MM.1S (cell line): ENCODE measurements at regions not wholly inside any gene's neighbourhood (a gene's known extent, or its start where the extent isn't known, plus 50 kb on each side); places are given as distances from the start of the nearest gene placed in this dataset.

Source experiments
- DNase-seq: peaks from one replicate; pipeline ENCODE4 v3.0.0-alpha.2; 2015
- H2AFZ ChIP-seq: fragments of 300-600 bp; sonication (generic); 2 replicates; pipeline ENCODE4 v1.6.0; 2016; ENCODE audit warnings: antibody characterized with exemption, low read length
- H3F3A ChIP-seq: fragments of 300-600 bp; sonication (generic); 2 replicates; pipeline ENCODE4 v1.6.1; 2016; ENCODE audit warnings: mild to moderate bottlenecking, antibody characterized with exemption, low read length, moderate library complexity, mixed read lengths; ENCODE audit not compliant: insufficient read depth
- H3K27ac ChIP-seq: fragments of 300-600 bp; sonication (generic); 2 replicates; pipeline ENCODE4 v1.5.1; 2016; ENCODE audit warnings: mild to moderate bottlenecking, low read length
- H3K27me3 ChIP-seq: fragments of 300-600 bp; sonication (generic); replicated peaks from 2 replicates; pipeline ENCODE4 v1.6.0; 2016; ENCODE audit warnings: low read length; ENCODE audit not compliant: insufficient read depth
- H3K36me3 ChIP-seq: fragments of 300-600 bp; sonication (generic); replicated peaks from 2 replicates; pipeline ENCODE4 v1.6.1; 2016; ENCODE audit warnings: mild to moderate bottlenecking, low read length, mixed read lengths; ENCODE audit not compliant: insufficient read depth
- H3K4me1 ChIP-seq: fragments of 300-600 bp; sonication (generic); 2 replicates; pipeline ENCODE4 v1.6.1; 2016; ENCODE audit warnings: low read length, mixed read lengths
- H3K4me2 ChIP-seq: fragments of 300-600 bp; sonication (generic); 2 replicates; pipeline ENCODE4 v1.6.0; 2016; ENCODE audit warnings: low read depth, low read length
- H3K4me3 ChIP-seq: fragments of 300-600 bp; sonication (generic); 2 replicates; pipeline ENCODE4 v1.5.1; 2016; ENCODE audit warnings: low read length, mixed read lengths
- H3K79me2 ChIP-seq: fragments of 300-600 bp; sonication (generic); 2 replicates; pipeline ENCODE4 v1.6.1; 2016; ENCODE audit warnings: mixed run types, low read length, mixed read lengths
- H3K9ac ChIP-seq: fragments of 300-600 bp; sonication (generic); 2 replicates; pipeline ENCODE4 v1.6.1; 2016; ENCODE audit warnings: low read length, mixed read lengths
- H3K9me2 ChIP-seq: fragments of 300-600 bp; sonication (generic); replicated peaks from 2 replicates; pipeline ENCODE4 v1.6.1; 2016; ENCODE audit warnings: mild to moderate bottlenecking, low read length, mixed read lengths; ENCODE audit not compliant: insufficient read depth
- H3K9me3 ChIP-seq: fragments of 300-600 bp; sonication (generic); replicated peaks from 2 replicates; pipeline ENCODE4 v1.6.1; 2016; ENCODE audit warnings: mild to moderate bottlenecking, low read length, mixed read lengths; ENCODE audit not compliant: insufficient read depth
- H4K20me1 ChIP-seq: fragments of 300-600 bp; sonication (generic); 2 replicates; pipeline ENCODE4 v1.6.1; 2016; ENCODE audit warnings: mild to moderate bottlenecking, low read length, moderate library complexity, mixed read lengths; ENCODE audit not compliant: insufficient read depth
- CTCF ChIP-seq: fragments of 300-600 bp; sonication (generic); IDR thresholded peaks from 2 replicates; pipeline ENCODE4 v1.5.1; 2016; ENCODE audit warnings: antibody characterized with exemption, low read length, mixed read lengths
- EZH2 ChIP-seq: fragments of 300-600 bp; sonication (generic); optimal IDR thresholded peaks from 2 replicates; pipeline ENCODE3; 2017; ENCODE audit warnings: low read depth, mild to moderate bottlenecking, antibody characterized with exemption, low read length, mixed read lengths
- EZH2phosphoT487 ChIP-seq: fragments of 300-600 bp; sonication (generic); IDR thresholded peaks from 2 replicates; pipeline ENCODE4 v1.6.1; 2018; ENCODE audit warnings: antibody characterized with exemption, low read length

- TF ChIP-seq EZH2 (no peak), EZH2phosphoT487 (no peak), CTCF (no peak)
- DNase-seq = no peak
- Histone ChIP-seq H3K4me2 (no peak overlapping the region), H4K20me1 (no peaks in the 10 kb centered on the region), H3K4me3 (no peak overlapping the region), H3K9ac (no peak overlapping the region), H3K9me3 (no peaks in the 10 kb centered on the region), H3K79me2 (no peaks in the 10 kb centered on the region), H2AFZ (no peak overlapping the region), H3K27me3 (no peaks in the 10 kb centered on the region), H3F3A (no peaks in the 10 kb centered on the region), H3K27ac (no peak overlapping the region), H3K9me2 (no peaks in the 10 kb centered on the region), H3K36me3 (no peaks in the 10 kb centered on the region), H3K4me1 (no peaks in the 10 kb centered on the region)
Measured at GRCh38 chr4:137076908-137077307, 455.4 kb downstream of the PCDH18 start.

GRCh38 chr4:137075586-137075985, 456.7 kb downstream of the PCDH18 start:
- DNase-seq = no peak
- TF ChIP-seq EZH2 (no peak), EZH2phosphoT487 (no peak), CTCF (no peak)
- no peaks in the 10 kb centered on the region for H3K4me1 ChIP-seq

GRCh38 chr4:137070614-137071013, 461.7 kb downstream of the PCDH18 start:
- H3K4me2 ChIP-seq = no peak overlapping the region
- no peaks in the 10 kb centered on the region for H3K36me3 ChIP-seq
- no peak overlapping the region for H3K4me3 ChIP-seq
- no peak overlapping the region for H3K9ac ChIP-seq
- no peaks in the 10 kb centered on the region for H3K9me3 ChIP-seq
- no peaks in the 10 kb centered on the region for H3K9me2 ChIP-seq
- no peak for TF ChIP-seq CTCF
- no peak for TF ChIP-seq EZH2
- no peak for TF ChIP-seq EZH2phosphoT487
- no peaks in the 10 kb centered on the region for H3K27me3 ChIP-seq
- no peak overlapping the region for H3K27ac ChIP-seq
- no peaks in the 10 kb centered on the region for H3F3A ChIP-seq
- H3K4me1 ChIP-seq = no peaks in the 10 kb centered on the region
- H3K79me2 ChIP-seq = no peaks in the 10 kb centered on the region
- H2AFZ ChIP-seq = no peak overlapping the region
- H4K20me1 ChIP-seq = no peaks in the 10 kb centered on the region
- no peak for DNase-seq

More at GRCh38 chr4:137075586-137075985, 456.7 kb downstream of the PCDH18 start:
- H3K9me3 ChIP-seq = no peaks in the 10 kb centered on the region
- no peaks in the 10 kb centered on the region for H3K27me3 ChIP-seq
- H3K79me2 ChIP-seq = no peaks in the 10 kb centered on the region
- no peak overlapping the region for H3K4me2 ChIP-seq
- no peak overlapping the region for H2AFZ ChIP-seq
- H3K9ac ChIP-seq = no peak overlapping the region
- no peak overlapping the region for H3K27ac ChIP-seq
- H3F3A ChIP-seq = no peaks in the 10 kb centered on the region
- no peaks in the 10 kb centered on the region for H3K9me2 ChIP-seq
- no peaks in the 10 kb centered on the region for H4K20me1 ChIP-seq
- H3K4me3 ChIP-seq = no peak overlapping the region
- no peaks in the 10 kb centered on the region for H3K36me3 ChIP-seq

- H3K27ac ChIP-seq = no peak overlapping the region
- H3K9me2 ChIP-seq = no peaks in the 10 kb centered on the region
- no peak for DNase-seq
- H3K4me3 ChIP-seq = no peak overlapping the region
- no peaks in the 10 kb centered on the region for H3K79me2 ChIP-seq
- no peaks in the 10 kb centered on the region for H3K36me3 ChIP-seq
- no peak overlapping the region for H3K9ac ChIP-seq
- H3K27me3 ChIP-seq = no peaks in the 10 kb centered on the region
- H4K20me1 ChIP-seq = no peaks in the 10 kb centered on the region
- H2AFZ ChIP-seq = no peak overlapping the region
- TF ChIP-seq EZH2phosphoT487 (no peak), EZH2 (no peak), CTCF (no peak)
- no peaks in the 10 kb centered on the region for H3K4me1 ChIP-seq
- no peak overlapping the region for H3K4me2 ChIP-seq
- H3K9me3 ChIP-seq = no peaks in the 10 kb centered on the region
- no peaks in the 10 kb centered on the region for H3F3A ChIP-seq
Measured at GRCh38 chr4:137069473-137069872, 462.8 kb downstream of the PCDH18 start.
